HuH-7 (cell line): ENCODE measurements at regions not wholly inside any gene's neighbourhood (a gene's known extent, or its start where the extent isn't known, plus 50 kb on each side); places are given as distances from the start of the nearest gene placed in this dataset.

Source experiments
- DNase-seq: peaks from one replicate; pipeline ENCODE4 v3.0.0; 2011; ENCODE audit warnings: low spot score

DNA sequence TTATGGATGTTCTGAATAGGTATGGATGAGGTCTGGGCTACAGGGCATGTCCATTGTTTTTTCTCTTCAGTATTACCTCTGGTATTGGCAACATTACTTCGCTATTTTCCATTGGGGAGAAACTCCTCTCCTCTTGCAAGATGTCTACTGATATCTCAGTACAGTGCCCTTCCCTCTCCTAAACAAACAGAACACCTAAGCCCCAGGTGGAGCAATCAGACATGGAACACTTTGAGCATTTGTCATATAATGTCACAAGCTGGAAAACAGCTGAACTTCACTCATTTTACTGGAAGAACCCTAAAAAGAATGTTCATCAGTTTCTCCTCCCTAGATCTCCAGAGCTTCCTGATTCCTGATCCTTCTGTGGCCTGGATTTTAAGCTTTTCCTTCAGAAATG lies 339.8 kb downstream of the FRK start:
- DNase-seq = no peak

- DNase-seq = no peak
Measured at GRCh38 chr6:115717472-115717871, 343.2 kb downstream of the FRK start.

GRCh38 chr6:115717062-115717461 lies 343.6 kb downstream of the FRK start:
- DNase-seq = no peak

GRCh38 chr6:115712291-115712961 lies 348.3 kb downstream of the FRK start:
- DNase-seq = no peak

GRCh38 chr6:115708850-115709249 lies 351.8 kb downstream of the FRK start:
- DNase-seq = no peak

GRCh38 chr6:115706981-115707380 lies 353.7 kb downstream of the FRK start:
- no peak for DNase-seq

- DNase-seq = peak; percentile 55
Measured at GRCh38 chr6:115706324-115706723, 354.4 kb downstream of the FRK start.

DNA sequence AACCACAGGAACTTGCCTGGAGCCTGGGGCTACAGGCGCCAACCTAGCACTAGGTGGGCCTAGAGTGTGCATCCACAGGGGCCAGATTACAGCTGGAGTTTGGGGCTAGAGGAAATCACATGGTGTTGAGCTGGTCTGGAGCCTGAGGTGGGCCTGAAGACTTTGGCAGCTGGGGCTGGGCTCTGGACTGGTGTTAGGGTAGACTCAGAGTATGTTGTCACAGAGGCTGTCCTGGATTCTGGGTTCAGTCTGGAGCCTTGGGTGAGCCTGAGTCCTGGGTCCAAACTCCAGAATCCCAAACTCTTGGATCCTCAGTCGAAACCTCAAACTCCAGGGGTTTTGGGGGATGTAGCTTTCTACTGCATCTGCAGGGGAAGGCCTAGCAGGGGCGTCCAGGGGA lies 356.7 kb downstream of the FRK start:
- no peak for DNase-seq

- DNase-seq = no peak
Measured at GRCh38 chr6:115691433-115691832, 369.3 kb downstream of the FRK start.

GRCh38 chr6:115690854-115691253 lies 369.8 kb downstream of the FRK start:
- DNase-seq = no peak

DNA sequence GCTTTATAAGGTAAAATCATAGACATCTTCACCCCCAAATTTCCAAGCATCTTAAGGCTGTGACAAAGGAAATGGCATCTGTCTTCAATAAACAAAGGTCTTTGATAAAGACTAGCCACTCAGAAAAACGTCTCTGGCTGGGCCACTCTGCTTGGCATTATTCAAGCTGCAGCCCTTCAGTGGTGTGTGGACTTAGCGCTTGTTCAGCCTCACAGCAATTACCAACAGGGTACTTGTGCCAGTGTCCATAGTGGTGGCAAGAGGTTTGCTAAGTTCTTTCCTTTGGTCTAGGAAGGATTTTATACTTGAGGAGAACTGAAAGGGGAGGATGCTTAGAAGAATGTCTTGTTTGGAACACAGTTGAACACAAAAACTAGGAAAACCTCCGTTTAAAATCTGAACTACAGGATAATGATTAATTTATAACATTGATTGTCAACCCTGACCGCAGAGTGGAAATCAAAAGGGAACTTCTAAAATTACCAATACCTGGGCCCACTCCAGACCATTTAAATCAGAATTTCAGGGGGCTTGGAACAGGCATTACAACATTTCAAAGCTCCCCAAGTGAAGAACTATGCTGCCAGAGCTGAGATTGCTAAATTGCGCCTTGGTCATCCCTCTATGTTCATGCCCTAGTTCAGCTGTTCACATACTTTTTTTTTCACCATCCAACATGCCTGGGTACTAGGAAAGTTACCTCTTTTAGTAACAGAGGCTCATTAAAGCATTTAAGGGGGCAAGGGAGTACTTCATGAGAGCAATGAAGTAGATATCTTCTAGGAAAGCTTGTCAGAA lies 378.5 kb downstream of the FRK start:
- DNase-seq = no peak

GRCh38 chr6:115680621-115681020 lies 380.1 kb downstream of the FRK start:
- no peak for DNase-seq

DNA sequence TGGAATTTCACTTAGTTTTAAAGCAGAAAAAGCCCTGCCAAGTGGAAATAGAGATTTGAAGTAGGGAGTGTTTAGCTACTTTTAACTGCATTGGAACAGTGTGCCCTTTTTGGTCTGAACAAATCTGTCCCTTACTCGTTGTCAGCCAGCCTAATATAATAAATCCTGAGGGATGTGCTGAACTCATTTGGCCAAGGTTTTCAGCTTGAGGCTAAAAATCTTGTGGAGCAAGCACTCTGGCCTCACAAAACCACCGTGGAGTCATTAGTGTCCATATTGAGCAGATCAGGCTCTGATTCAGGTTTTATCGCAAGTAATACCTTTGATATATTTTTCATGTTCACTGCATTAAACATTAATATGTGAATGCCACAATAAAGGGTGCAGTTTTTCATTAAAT lies 383.5 kb downstream of the FRK start:
- no peak for DNase-seq

DNA sequence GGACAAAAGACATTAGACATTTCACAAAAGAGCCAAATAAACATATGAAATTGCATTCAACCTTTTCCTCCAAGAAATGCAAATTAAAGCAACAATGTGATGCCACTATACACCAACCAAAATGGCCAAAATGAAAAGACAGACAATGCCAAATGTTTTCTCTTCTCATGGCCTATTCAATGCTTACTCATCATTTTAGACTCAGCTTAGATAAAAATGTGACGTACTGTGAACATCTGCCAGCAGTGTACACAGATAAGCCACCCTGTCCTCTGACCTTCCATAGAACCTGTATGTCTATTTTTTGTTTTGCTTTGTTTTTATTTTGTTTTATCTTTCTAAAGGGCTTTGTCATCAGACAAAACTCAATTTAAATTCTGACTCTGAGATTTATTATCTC lies 385.2 kb downstream of the FRK start:
- DNase-seq = no peak

GRCh38 chr6:115668781-115669180 lies 391.9 kb downstream of the FRK start:
- peak; percentile 8 for DNase-seq

DNA sequence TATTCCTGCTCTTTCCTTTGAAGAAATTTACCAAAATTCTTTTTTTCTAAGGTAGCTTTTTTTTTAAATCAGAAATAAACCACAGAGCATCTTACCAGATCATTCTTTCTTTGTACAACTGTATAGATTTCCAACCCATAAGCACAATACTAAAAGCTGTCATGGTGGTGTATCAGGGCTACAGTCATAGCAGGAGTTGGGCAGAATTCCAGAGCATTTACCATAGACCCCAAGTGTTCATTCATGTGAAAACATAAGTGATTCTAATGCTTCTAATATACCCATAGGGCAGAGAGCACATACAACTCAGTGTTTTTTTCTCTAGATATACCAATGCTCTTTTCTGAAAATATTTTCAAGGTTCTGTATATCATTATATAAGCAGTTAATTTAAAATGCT lies 392.5 kb downstream of the FRK start:
- DNase-seq = no peak

DNA sequence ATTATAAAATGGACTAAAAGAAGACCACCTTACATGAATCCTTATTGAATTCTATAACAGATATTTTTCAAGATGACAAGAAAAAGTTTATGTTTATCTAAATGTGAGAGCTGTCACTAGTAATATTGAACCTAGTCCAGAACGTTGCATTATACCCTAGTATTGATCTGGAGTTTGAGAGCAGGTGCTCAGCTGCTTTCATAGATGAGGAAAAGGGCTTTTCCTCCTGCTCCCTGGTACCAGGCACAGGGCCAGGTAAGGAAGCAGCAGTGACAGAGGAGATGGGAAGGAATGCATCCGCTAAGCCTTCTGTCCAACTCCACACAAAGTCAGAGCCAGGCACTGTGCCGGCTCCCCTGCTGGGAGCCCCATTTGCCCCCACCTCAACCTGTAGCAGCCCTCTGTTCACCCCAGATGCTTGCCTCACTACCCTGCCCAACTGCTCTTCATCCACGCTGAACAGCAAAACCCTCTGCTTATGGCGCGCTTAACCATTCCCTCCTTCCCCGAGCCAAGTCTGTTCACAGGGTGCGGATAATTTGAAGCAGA lies 393.1 kb downstream of the FRK start:
- DNase-seq = no peak

- DNase-seq = no peak
Measured at GRCh38 chr6:115666997-115667396, 393.7 kb downstream of the FRK start.

GRCh38 chr6:115665310-115665709 lies 395.4 kb downstream of the FRK start:
- DNase-seq = no peak

DNA sequence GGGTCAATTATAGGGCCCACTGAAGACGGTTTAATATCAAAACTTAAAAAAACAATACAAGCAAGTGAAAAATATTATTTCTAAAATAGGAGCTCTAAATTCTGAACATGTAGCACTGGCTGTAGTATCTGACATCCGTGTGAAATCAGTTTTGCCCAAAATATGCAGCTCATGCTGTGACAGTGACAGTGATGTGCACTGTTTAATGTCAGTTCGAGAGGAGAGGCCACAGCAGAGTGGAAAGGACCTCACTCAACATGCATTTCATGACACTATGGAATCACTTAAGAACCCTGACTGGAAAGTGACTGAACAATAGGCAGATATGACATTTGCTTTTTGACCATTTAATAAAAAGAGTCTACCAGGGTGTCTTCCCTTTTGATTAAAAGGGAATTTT lies 397.0 kb downstream of the FRK start:
- DNase-seq = no peak

- DNase-seq = peak; percentile 7
Measured at GRCh38 chr6:115643762-115644161, 416.9 kb downstream of the FRK start.

- no peak for DNase-seq
Measured at GRCh38 chr6:115634887-115635286, 425.8 kb downstream of the FRK start.

DNA sequence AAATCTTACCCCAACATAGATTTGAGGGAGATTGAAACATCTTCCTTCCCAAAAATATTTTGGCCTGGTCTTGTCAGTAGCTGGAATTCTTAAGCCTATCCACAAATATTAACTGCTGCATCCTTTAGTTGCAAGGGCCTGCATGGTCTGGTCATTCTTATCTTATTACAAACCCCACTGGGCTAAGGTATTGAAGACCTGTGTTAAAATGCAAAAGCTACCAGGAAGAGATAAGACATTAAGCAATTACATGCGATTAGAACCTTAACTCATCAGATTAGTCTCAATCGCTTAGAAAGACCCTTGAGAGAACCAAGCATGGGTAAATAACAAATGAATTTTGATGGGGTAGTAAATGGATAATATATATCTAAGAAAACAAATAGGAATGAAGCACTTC lies 426.6 kb downstream of the FRK start:
- no peak for DNase-seq

- DNase-seq = no peak
Measured at GRCh38 chr6:115631028-115631427, 429.7 kb downstream of the FRK start.
